ENCODE measurements at regions not wholly inside any gene's neighbourhood (a gene's known extent, or its start where the extent isn't known, plus 50 kb on each side); places are given as distances from the start of the nearest gene placed in this dataset.

GRCh38 chr10:61061923-61062504, 118.0 kb upstream of the RHOBTB1 start:
- TF ChIP-seq ZMYM2 (CRISPR knock-in tag; IDR thresholded peaks at IDR 0.05) (no peak), RNF2 (conservative IDR thresholded peaks at IDR 0.05; ENCODE audit: low read depth) (no peak), ZNF576 (CRISPR knock-in tag; IDR thresholded peaks at IDR 0.05) (no peak)
